Stimulated activated CD8-positive, alpha-beta memory T cell treated with anti-CD3 and anti-CD28 coated beads, Interleukin-15, amount 100 ng/mL, for 24 hours (primary cell): ENCODE measurements at regions not wholly inside any gene's neighbourhood (a gene's known extent, or its start where the extent isn't known, plus 50 kb on each side); places are given as distances from the start of the nearest gene placed in this dataset.
"Not testable (repeated sequence)": the region's sequence is repeated elsewhere in the genome, so short reads cannot be mapped to it uniquely, and the experiment has no call there.

ENCODE experiments used
- DNase-seq: peaks from one replicate; pipeline ENCODE4 v3.0.0-alpha.2; 2020; ENCODE audit warnings: low read depth

GRCh38 chr2:3115301-3116042 is 262.1 kb downstream of the EIPR1 start:
- DNase-seq = no peak

- no peak for DNase-seq
Measured at GRCh38 chr2:3114406-3115185, 263.0 kb downstream of the EIPR1 start.

- no peak for DNase-seq
Measured at GRCh38 chr2:3113769-3114168, 263.8 kb downstream of the EIPR1 start.

GRCh38 chr2:3113122-3113521 is 264.5 kb downstream of the EIPR1 start:
- DNase-seq = no peak

GRCh38 chr2:3112553-3112952 is 265.1 kb downstream of the EIPR1 start:
- DNase-seq = no peak

- no peak for DNase-seq
Measured at GRCh38 chr2:3112131-3112530, 265.5 kb downstream of the EIPR1 start.

- no peak for DNase-seq
Measured at GRCh38 chr2:3110994-3111666, 266.5 kb downstream of the EIPR1 start.

GRCh38 chr2:3110555-3110954 is 267.1 kb downstream of the EIPR1 start:
- DNase-seq = no peak

GRCh38 chr2:3108710-3109702 is 268.6 kb downstream of the EIPR1 start:
- no peak for DNase-seq

GRCh38 chr2:3108105-3108504 is 269.5 kb downstream of the EIPR1 start:
- no peak for DNase-seq

- DNase-seq = no peak
Measured at GRCh38 chr2:3107567-3107966, 270.1 kb downstream of the EIPR1 start.

GRCh38 chr2:3105814-3106569 is 271.6 kb downstream of the EIPR1 start:
- DNase-seq = no peak

- not testable (repeated sequence) for DNase-seq
Measured at GRCh38 chr2:3104958-3105813, 272.4 kb downstream of the EIPR1 start.

- DNase-seq = no peak
Measured at GRCh38 chr2:3104261-3104660, 273.4 kb downstream of the EIPR1 start.

- no peak for DNase-seq
Measured at GRCh38 chr2:3102922-3103569, 274.6 kb downstream of the EIPR1 start.

- DNase-seq = no peak
Measured at GRCh38 chr2:3102081-3102921, 275.3 kb downstream of the EIPR1 start.

GRCh38 chr2:3101016-3101942 is 276.3 kb downstream of the EIPR1 start:
- no peak for DNase-seq
